Mammary epithelial cell (primary cell): ENCODE measurements at regions not wholly inside any gene's neighbourhood (a gene's known extent, or its start where the extent isn't known, plus 50 kb on each side); places are given as distances from the start of the nearest gene placed in this dataset.

Experiments used
- EZH2 ChIP-seq: IDR thresholded peaks from 2 replicates; pipeline ENCODE4 v1.6.1; 2012; ENCODE audit warnings: low read length, inconsistent platforms, borderline replicate concordance
- TF ChIP-seq, protein P1 (sequence below), 2 donors: IDR thresholded peaks in 1 of 2; conservative IDR thresholded peaks in 1 of 2; 2 replicates each; pipeline ENCODE4 v1.5.1; 2011 to 2012; ENCODE audit warnings: inconsistent platforms in 2 of 2, low read length in 2 of 2, mild to moderate bottlenecking in 2 of 2, control low read depth in 1 of 2, low read depth in 1 of 2; ENCODE audit not compliant: insufficient read depth in 1 of 2; ENCODE audit errors: extremely low read depth in 1 of 2

GRCh38 chr15:35686347-35686746 is 140.4 kb upstream of the DPH6 start:
- TF ChIP-seq, protein P1, sequence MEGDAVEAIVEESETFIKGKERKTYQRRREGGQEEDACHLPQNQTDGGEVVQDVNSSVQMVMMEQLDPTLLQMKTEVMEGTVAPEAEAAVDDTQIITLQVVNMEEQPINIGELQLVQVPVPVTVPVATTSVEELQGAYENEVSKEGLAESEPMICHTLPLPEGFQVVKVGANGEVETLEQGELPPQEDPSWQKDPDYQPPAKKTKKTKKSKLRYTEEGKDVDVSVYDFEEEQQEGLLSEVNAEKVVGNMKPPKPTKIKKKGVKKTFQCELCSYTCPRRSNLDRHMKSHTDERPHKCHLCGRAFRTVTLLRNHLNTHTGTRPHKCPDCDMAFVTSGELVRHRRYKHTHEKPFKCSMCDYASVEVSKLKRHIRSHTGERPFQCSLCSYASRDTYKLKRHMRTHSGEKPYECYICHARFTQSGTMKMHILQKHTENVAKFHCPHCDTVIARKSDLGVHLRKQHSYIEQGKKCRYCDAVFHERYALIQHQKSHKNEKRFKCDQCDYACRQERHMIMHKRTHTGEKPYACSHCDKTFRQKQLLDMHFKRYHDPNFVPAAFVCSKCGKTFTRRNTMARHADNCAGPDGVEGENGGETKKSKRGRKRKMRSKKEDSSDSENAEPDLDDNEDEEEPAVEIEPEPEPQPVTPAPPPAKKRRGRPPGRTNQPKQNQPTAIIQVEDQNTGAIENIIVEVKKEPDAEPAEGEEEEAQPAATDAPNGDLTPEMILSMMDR (conservative IDR thresholded peaks at IDR 0.05 in 1 of 2, IDR thresholded peaks at IDR 0.05 in 1 of 2; ENCODE audit: extremely low read depth in 1 of 2, insufficient read depth in 1 of 2, low read depth in 1 of 2, low read length in 2 of 2), result no peak
- TF ChIP-seq EZH2, result no peak
